ENCODE measurements at regions not wholly inside any gene's neighbourhood (a gene's known extent, or its start where the extent isn't known, plus 50 kb on each side); places are given as distances from the start of the nearest gene placed in this dataset.

- no peak for DNase-seq
These were observed 163.5 kb downstream of the IRF8 start for GRCh38 chr16:86062271-86062965.

- DNase-seq = no peak
These were observed 164.9 kb downstream of the IRF8 start for GRCh38 chr16:86063760-86064405.

- no peak for DNase-seq
These were observed 165.7 kb downstream of the IRF8 start for GRCh38 chr16:86064431-86065250.

- DNase-seq = no peak
These were observed 166.7 kb downstream of the IRF8 start for GRCh38 chr16:86065711-86066110.

- no peak for DNase-seq
These were observed 167.8 kb downstream of the IRF8 start for GRCh38 chr16:86066811-86067210.

- no peak for DNase-seq
These were observed 168.6 kb downstream of the IRF8 start for GRCh38 chr16:86067516-86067915.

GRCh38 chr16:86067936-86068335 is 169.0 kb downstream of the IRF8 start:
- no peak for DNase-seq

- no peak for DNase-seq
These were observed 169.8 kb downstream of the IRF8 start for GRCh38 chr16:86068722-86069121.

GRCh38 chr16:86069736-86070298 is 170.9 kb downstream of the IRF8 start:
- DNase-seq = no peak

GRCh38 chr16:86070484-86070883 is 171.5 kb downstream of the IRF8 start:
- DNase-seq = no peak

- DNase-seq = no peak
These were observed 172.0 kb downstream of the IRF8 start for GRCh38 chr16:86070971-86071370.

- no peak for DNase-seq
These were observed 172.8 kb downstream of the IRF8 start for GRCh38 chr16:86071611-86072240.

- peak; percentile 75 for DNase-seq
These were observed 173.6 kb downstream of the IRF8 start for GRCh38 chr16:86072328-86073102.

- DNase-seq = no peak
These were observed 174.2 kb downstream of the IRF8 start for GRCh38 chr16:86073103-86073625.

- DNase-seq = no peak
These were observed 175.0 kb downstream of the IRF8 start for GRCh38 chr16:86073763-86074493.

- DNase-seq = no peak
These were observed 175.9 kb downstream of the IRF8 start for GRCh38 chr16:86074651-86075487.

- no peak for DNase-seq
These were observed 176.5 kb downstream of the IRF8 start for GRCh38 chr16:86075488-86075785.

GRCh38 chr16:86075839-86076440 is 177.0 kb downstream of the IRF8 start:
- DNase-seq = no peak

GRCh38 chr16:86076606-86077005 is 177.6 kb downstream of the IRF8 start:
- no peak for DNase-seq

Data from suppressor macrophage treated with lipopolysaccharide for 4 hours (primary cell).